GM21360 (cell line): ENCODE measurements at regions not wholly inside any gene's neighbourhood (a gene's known extent, or its start where the extent isn't known, plus 50 kb on each side); places are given as distances from the start of the nearest gene placed in this dataset.
"Not testable (repeated sequence)": the region's sequence is repeated elsewhere in the genome, so short reads cannot be mapped to it uniquely, and the experiment has no call there.

Experiments
- ATAC-seq: cut with Tn5 transposase; IDR thresholded peaks from one replicate; pipeline ENCODE4 v1.9.1; 2021; ENCODE audit warnings: mild to moderate bottlenecking, moderate library complexity; ENCODE audit not compliant: unreplicated experiment

- no peak for ATAC-seq
Observed at GRCh38 chr9:29038332-29038731, 1465.1 kb upstream of the C9orf72 start.

DNA sequence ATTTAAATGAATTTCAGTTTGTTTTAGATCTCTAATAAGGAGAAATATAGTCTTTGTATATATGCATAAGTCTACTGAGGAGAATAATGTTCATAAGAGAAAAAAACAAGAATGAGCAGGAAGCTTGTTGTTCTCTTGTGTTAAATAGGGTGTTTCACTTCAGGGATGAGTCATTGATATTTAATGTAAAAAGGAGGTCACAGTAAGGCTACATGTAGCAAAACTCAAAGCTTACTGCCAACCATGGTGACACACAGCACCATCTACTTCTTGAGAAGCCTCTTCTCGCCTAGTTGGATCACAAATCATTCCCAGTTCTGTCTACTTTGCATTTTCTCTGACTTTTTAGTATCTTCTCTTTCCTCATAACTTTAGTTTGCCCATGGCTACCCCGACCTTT lies 1466.0 kb upstream of the C9orf72 start:
- ATAC-seq: no peak

DNA sequence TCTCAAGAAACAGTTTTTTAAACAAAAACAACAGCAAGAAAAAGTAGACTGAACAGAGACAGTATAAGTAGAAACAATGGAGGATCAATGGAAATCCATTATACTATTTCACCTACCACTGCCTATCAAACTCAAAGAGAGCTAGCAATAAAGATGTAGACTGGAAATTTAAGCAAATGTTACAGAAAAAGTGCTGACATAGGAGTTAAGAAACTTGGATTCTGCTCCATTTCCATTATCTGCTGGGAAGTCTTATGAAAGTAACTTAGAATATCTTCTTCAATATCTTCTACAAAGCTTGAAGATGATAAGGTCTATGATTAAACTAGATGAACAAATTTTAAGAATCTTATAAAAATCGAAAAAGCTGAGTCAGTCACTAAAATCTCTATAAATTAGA lies 1469.8 kb upstream of the C9orf72 start:
- no peak for ATAC-seq

GRCh38 chr9:29044959-29045358 lies 1471.7 kb upstream of the C9orf72 start:
- no peak for ATAC-seq

DNA sequence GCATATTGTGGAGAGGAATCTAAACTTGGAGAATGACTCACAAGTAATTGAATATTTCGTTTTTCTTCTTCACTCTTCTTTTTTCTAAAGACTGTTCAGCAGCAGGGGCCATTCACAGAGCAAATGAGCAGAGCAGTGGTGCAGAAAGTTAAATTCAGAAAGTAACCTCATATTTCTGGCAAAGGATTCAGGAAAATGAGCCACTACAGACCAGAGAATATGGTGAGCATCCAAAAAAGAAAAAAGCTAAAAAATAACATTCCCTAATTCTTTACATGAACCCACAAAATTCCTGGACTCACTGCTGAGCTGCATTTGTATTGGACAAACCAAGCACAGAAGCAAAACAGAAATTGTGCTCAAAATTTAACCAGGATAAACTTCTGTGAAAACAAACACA lies 1486.8 kb upstream of the C9orf72 start:
- no peak for ATAC-seq

DNA sequence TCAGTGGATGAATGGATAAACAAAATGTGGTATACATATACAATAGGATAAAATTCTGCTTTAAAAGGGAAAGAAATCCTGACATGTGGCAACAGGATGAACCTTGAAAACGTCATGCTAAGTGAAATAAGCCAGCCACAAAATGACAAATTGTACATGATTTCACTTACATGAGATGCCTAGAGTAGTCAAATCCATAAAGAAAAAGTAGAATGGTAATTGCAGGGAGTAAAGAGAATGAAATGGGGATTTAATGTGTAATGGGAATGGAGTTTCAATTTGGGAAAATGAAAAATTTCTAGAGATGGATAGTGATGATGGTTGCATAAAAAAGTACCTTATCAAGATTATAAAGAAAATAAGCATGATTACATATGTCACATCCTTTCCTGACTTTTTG lies 1489.2 kb upstream of the C9orf72 start:
- ATAC-seq: no peak

DNA sequence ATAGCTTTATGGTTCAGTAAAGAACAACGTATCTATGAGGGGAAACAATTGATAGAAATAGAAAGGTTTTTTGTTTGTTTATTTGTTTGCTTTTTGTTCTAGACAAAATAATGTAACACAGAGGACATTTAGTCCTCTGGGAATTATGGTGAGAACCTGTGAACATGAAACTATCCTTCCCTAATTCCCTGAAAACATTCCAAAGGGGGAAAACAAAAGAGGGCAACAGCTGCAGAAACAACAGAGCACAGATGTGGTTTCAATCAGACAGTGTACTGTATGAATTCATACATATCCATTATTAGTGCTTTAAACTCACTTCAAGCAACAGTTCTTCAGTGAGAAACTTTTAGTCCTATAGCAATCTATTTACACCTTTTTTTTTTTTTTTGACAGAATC lies 1489.8 kb upstream of the C9orf72 start:
- ATAC-seq: no peak

DNA sequence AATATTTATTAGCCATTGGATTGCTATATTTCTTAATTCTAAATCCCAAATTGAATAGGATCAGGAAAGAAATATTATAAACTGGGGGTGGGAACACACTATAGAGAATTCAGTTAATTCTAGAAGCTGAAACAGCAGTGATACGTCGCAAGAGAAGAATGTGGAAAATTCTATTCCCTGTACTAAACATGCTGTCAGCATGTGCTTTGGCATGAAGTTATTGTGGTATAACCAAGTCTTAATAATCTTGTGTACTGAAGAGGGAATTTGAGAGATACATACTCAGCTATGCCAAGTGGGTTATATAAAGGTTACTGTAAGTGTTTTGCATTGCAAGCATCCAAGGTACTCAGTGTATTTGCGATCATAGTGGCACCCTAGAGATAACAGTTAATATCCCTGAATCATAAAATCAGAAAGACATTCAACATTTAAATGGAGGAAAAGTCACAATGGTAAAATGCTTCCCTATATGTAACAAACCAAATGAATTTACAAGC lies 1492.9 kb upstream of the C9orf72 start:
- ATAC-seq: no peak

DNA sequence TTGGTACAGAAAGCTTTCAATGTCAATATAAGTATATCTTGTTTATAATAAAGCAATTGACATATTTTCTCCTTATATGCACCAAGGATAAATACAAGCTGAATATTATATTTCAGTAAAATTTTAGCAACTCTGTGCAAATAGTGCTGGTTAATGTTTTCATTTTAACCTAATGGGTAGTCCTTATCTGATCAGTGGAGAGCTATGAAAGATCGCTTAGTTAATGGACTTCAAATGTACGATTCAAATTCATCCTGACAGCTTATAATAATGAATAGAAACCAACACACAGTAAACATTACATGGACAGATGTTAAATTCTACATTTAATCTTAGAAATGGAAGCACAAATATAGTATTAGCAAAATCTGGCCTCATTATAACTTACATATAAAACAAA lies 1495.2 kb upstream of the C9orf72 start:
- ATAC-seq: no peak

GRCh38 chr9:29069376-29069775 lies 1496.1 kb upstream of the C9orf72 start:
- ATAC-seq: no peak

GRCh38 chr9:29078063-29078666 lies 1504.9 kb upstream of the C9orf72 start:
- no peak for ATAC-seq

DNA sequence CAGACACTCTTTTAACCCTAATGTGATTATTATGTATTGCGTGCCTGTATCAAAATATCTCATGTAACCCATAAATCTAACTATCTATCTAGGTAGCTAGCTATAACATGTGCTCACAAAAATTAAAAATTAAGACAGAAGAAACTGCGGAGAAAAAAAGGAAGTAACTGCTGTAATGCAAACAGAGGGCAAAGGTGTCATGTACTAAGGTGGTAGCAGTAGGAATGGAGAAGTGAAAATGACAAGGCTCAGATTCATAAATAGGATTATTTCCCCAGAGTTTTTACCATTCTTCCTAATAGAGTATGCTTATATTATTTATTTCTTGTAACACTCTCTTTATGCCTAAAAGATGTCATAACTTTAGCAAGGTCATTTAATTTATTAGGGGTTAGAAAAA lies 1527.5 kb upstream of the C9orf72 start:
- no peak for ATAC-seq

GRCh38 chr9:29104166-29104565 lies 1530.9 kb upstream of the C9orf72 start:
- not testable (repeated sequence) for ATAC-seq

- ATAC-seq: no peak
Observed at GRCh38 chr9:29118555-29118954, 1545.3 kb upstream of the C9orf72 start.

- ATAC-seq: no peak
Observed at GRCh38 chr9:29126783-29127182, 1553.5 kb upstream of the C9orf72 start.

GRCh38 chr9:29129763-29130162 lies 1556.5 kb upstream of the C9orf72 start:
- no peak for ATAC-seq

GRCh38 chr9:29144476-29144875 lies 1571.2 kb upstream of the C9orf72 start:
- ATAC-seq: no peak

GRCh38 chr9:29150606-29151005 lies 1577.3 kb upstream of the C9orf72 start:
- no peak for ATAC-seq

GRCh38 chr9:29160763-29161353 lies 1587.6 kb upstream of the C9orf72 start:
- no peak for ATAC-seq

- ATAC-seq: no peak
Observed at GRCh38 chr9:29174136-29174535, 1600.9 kb upstream of the C9orf72 start.

DNA sequence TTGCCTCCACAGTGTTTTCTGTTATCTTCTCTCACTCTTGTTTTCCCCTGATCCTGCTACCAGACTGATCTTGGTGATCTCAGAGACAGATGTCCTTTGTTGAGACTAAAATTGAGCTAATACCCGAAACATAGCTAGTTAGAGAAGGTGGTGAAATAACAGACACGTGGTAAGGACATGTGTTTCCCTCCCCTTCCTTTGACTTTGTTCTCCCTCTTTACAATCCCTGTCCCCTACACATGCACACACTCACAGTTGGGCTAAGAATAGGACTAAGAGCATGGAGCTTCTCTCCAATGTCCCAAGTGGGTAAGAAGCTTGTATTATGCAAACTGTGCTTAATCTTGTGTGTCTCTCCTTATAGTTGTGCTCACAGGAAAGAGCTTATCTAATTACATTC lies 1603.0 kb upstream of the C9orf72 start:
- ATAC-seq: no peak

DNA sequence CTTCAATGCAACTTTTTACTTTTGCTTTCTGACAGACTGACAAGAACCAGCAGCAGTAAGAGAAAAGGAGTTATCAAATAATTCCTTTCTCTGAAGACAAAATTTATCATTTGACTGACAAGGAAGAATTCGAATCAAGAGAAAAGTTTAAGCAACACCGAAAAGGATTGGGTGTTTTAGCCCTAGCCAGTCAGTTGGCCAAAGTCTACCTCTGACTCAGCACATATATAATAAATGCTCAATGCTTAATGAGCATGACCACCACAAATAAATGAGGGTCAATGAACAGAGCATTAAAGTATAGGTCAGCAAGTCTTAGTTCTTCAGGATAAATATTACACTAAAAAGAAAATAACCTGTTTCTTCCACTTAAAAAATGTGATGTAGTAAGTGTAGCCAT lies 1603.5 kb upstream of the C9orf72 start:
- no peak for ATAC-seq

GRCh38 chr9:29183971-29184370 lies 1610.7 kb upstream of the C9orf72 start:
- no peak for ATAC-seq
